HepG2 (cell line): ENCODE measurements at regions not wholly inside any gene's neighbourhood (a gene's known extent, or its start where the extent isn't known, plus 50 kb on each side); places are given as distances from the start of the nearest gene placed in this dataset.

ENCODE experiments used
- ATAC-seq: fragments of 200-7000 bp; cut with Tn5 transposase; 3 replicates; pipeline ENCODE4 v1.9.1; 2020; ENCODE audit warnings: mild to moderate bottlenecking, moderate library complexity
- BruUV-seq: library from RNA; stranded (reverse); fragments of 400-500 nt; replicated peaks from 2 replicates; lab custom pipeline; 2021; lab: Mats Ljungman, UMichigan
- CTCF ChIA-PET: fragments of 300-600 bp; formaldehyde crosslinking; extraction: SDS; loops from one replicate; lab custom pipeline; 2021; ENCODE audit warnings: low total read pairs, inconsistent platforms, low intra/inter-chr PET ratio; lab: Yijun Ruan, JAX
- POLR2A ChIA-PET: fragments of 350-600 bp; sonication (Branson Sonifier 250); formaldehyde crosslinking; loops from one replicate; lab custom pipeline; 2020; ENCODE audit warnings: antibody characterized with exemption, inconsistent platforms; lab: Yijun Ruan, JAX
- DNase-seq: peaks from one replicate; pipeline ENCODE4 v3.0.0-alpha.2; 2015; ENCODE audit warnings: low spot score
- FAIRE-seq: peaks from 3 replicates; lab custom pipeline; 2011; peaks lifted over from hg19 to GRCh38; lab: Jason Lieb, UNC
- H2AFZ ChIP-seq: one replicate; pipeline ENCODE4 v1.6.1; 2011; ENCODE audit warnings: low read length, inconsistent platforms
- H3K27ac ChIP-seq: fragments of 300-600 bp; 3 replicates; pipeline ENCODE4 v1.8.0; 2011; ENCODE audit warnings: mixed run types, mild to moderate bottlenecking, mixed read lengths, low read length, inconsistent platforms; ENCODE audit not compliant: insufficient read depth; ENCODE audit errors: extremely low read length
- H3K27me3 ChIP-seq, 2 experiments: fragments of 200-600 bp in 1 of 2; 2 replicates in 1 of 2; 3 replicates in 1 of 2; pipeline versions ENCODE4 v1.6.0 to v1.8.0; 2011; ENCODE audit warnings: low read length in 2 of 2, mild to moderate bottlenecking in 2 of 2, moderate library complexity in 2 of 2, inconsistent platforms in 1 of 2; ENCODE audit not compliant: insufficient read depth in 2 of 2, control insufficient read depth in 1 of 2
- H3K36me3 ChIP-seq, 2 experiments: fragments of 200-600 bp in 1 of 2; replicated peaks in 1 of 2; 2 replicates in 1 of 2; 3 replicates in 1 of 2; pipeline versions ENCODE4 v1.5.1 to v1.8.0; 2011; ENCODE audit warnings: low read length in 2 of 2, inconsistent platforms in 1 of 2; ENCODE audit not compliant: insufficient read depth in 2 of 2, control insufficient read depth in 1 of 2
- H3K4me1 ChIP-seq: 2 replicates; pipeline ENCODE4 v1.5.1; 2012; ENCODE audit warnings: low read length, inconsistent platforms; ENCODE audit not compliant: insufficient read depth
- H3K4me2 ChIP-seq: 2 replicates; pipeline ENCODE4 v1.6.0; 2011; ENCODE audit warnings: low read depth, low read length, inconsistent platforms
- H3K4me3 ChIP-seq, 3 experiments: fragments of 200-600 bp in 1 of 3; sonication (generic), shearing (Covaris generic) in 1 of 3; replicated peaks in 1 of 3; 2 replicates each; pipeline ENCODE4 v1.5.1; 2011 to 2016; ENCODE audit warnings: low read length in 3 of 3, inconsistent platforms in 2 of 3, low read depth in 2 of 3, mild to moderate bottlenecking in 2 of 3, control low read depth in 1 of 3, mixed read lengths in 1 of 3; ENCODE audit not compliant: insufficient read depth in 1 of 3
- H3K79me2 ChIP-seq: one replicate; pipeline ENCODE4 v1.6.1; 2011; ENCODE audit warnings: low read length, inconsistent platforms; ENCODE audit not compliant: insufficient read depth
- H3K9ac ChIP-seq: 2 replicates; pipeline ENCODE4 v1.6.0; 2011; ENCODE audit warnings: mild to moderate bottlenecking, low read depth, low read length, inconsistent platforms; ENCODE audit not compliant: insufficient read depth
- H3K9me3 ChIP-seq: 2 replicates; pipeline ENCODE4 v1.5.1; 2012; ENCODE audit warnings: mild to moderate bottlenecking, low read length
- H4K20me1 ChIP-seq: 2 replicates; pipeline ENCODE4 v1.6.0; 2011; ENCODE audit warnings: inconsistent platforms, mild to moderate bottlenecking, low read length, moderate library complexity; ENCODE audit not compliant: insufficient read depth
- CAMTA2 ChIP-seq: sonication (generic); formaldehyde crosslinking; IDR thresholded peaks from 2 replicates; pipeline ENCODE4 v1.4.0; 2020; ENCODE audit warnings: mild to moderate bottlenecking, missing genetic modification reagents, borderline replicate concordance
- FOSL1 ChIP-seq: sonication (generic); formaldehyde crosslinking; IDR thresholded peaks from 2 replicates; pipeline ENCODE4 v1.9.0; 2021; ENCODE audit warnings: missing genetic modification reagents, borderline replicate concordance
- NR2F1 ChIP-seq, 2 experiments: fragments of 450-650 bp in 1 of 2; formaldehyde crosslinking in 1 of 2; IDR thresholded peaks; 2 replicates each; pipeline versions ENCODE4 v1.5.0 to v1.6.1; 2016 to 2020; ENCODE audit warnings: mild to moderate bottlenecking in 1 of 2, missing compliant biosample characterization in 1 of 2, missing genetic modification reagents in 1 of 2, moderate library complexity in 1 of 2
- TEAD3 ChIP-seq: optimal IDR thresholded peaks from 2 replicates; pipeline ENCODE3; 2016; ENCODE audit warnings: borderline replicate concordance
- ZNF354B ChIP-seq: sonication (generic); formaldehyde crosslinking; IDR thresholded peaks from 2 replicates; pipeline ENCODE4 v1.8.0; 2022; ENCODE audit warnings: mild to moderate bottlenecking, missing genetic modification reagents
- ZNF567 ChIP-seq: sonication (generic); formaldehyde crosslinking; IDR thresholded peaks from 2 replicates; pipeline ENCODE4 v1.8.1; 2023; ENCODE audit warnings: mild to moderate bottlenecking, missing genetic modification reagents, borderline replicate concordance
- ZNF629 ChIP-seq: sonication (generic); formaldehyde crosslinking; conservative IDR thresholded peaks from 2 replicates; pipeline ENCODE4 v1.5.0; 2020; ENCODE audit warnings: missing genetic modification reagents
- ZNF839 ChIP-seq: sonication (generic); formaldehyde crosslinking; IDR thresholded peaks from 2 replicates; pipeline ENCODE4 v1.4.0; 2020; ENCODE audit warnings: missing genetic modification reagents, mild to moderate bottlenecking, borderline replicate concordance
- ZNF891 ChIP-seq: sonication (generic); formaldehyde crosslinking; IDR thresholded peaks from 2 replicates; pipeline ENCODE4 v1.5.0; 2020; ENCODE audit warnings: mild to moderate bottlenecking, missing genetic modification reagents
- WGBS: methylation state at CpG from one replicate; pipeline ENCODE4 v1.1.6; 2017; ENCODE audit warnings: low lambda C conversion rate; 5-methylcytosine and 5-hydroxymethylcytosine counted together
- in situ Hi-C: cut with HindIII; loops from 2 replicates; pipeline ENCODE4 v1.10.0; 2017; ENCODE audit warnings: low pct_unique_long_range_greater_than_20kb; ENCODE audit not compliant: extremely low pct_ligation_motif_present
- intact Hi-C: fragments of 100-400 bp; cut with micrococcal nuclease; formaldehyde crosslinking; loops from one replicate; pipeline ENCODE4 v1.10.0; 2022; ENCODE audit not compliant: unreplicated experiment
- TF ChIP-seq, protein P1 (sequence below): sonication (generic); formaldehyde crosslinking; IDR thresholded peaks from 2 replicates; pipeline ENCODE4 v1.4.0; 2020; ENCODE audit warnings: missing genetic modification reagents
- TF ChIP-seq, protein P2 (sequence below): sonication (generic); formaldehyde crosslinking; IDR thresholded peaks from 2 replicates; pipeline ENCODE4 v1.9.0; 2022; ENCODE audit warnings: missing genetic modification reagents, mild to moderate bottlenecking, borderline replicate concordance

DNA sequence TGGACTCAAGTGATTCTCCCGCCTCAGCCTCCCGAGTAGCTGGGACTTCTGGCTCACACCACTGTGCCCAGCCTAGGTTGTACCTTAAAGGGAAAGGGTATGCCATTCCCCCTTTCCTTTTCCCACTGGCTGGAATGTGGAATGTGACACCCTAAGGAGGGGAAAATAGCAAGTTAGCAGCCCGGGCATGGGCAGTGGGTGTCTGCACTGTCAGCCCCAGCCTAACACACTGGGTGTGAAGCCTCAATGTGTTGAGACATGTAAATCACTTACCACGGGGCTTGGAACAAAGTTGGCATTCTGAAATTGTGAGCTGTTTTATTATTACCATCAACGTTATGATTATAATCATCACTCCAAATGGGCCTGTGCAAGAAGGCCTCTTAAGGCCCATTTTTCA lies 80.8 kb upstream of the PTPN1 start:
- POLR2A ChIA-PET: interaction anchor here (1.3 to 1.6 kb wide), 3 partner anchors 13 to 40 kb away, joined by 3 to 4 read pairs (median 3); no protein-coding TSS in a partner anchor
- Histone ChIP-seq H3K27ac (no peak overlapping the region), H3K9ac (no peak overlapping the region)

More for the DNA sequence above, 80.8 kb upstream of the PTPN1 start:
- H3K27me3 ChIP-seq: no peaks in the 10 kb centered on the region; a peak in 1 of 5 replicates
- no peak overlapping the region for H3K4me2 ChIP-seq
- intact Hi-C loops: no loop called here
- 43% methylated on average over 5 of the region's 5 CpGs for WGBS
- H2AFZ ChIP-seq: no peak overlapping the region
- 0 out of 2 replicates have a peak, but pooled peaks have one; percentile 3 for TF ChIP-seq CAMTA2
- no peak for TF ChIP-seq ZNF839 (CRISPR knock-in tag)
- TF ChIP-seq TEAD3: peak; percentile 66
- 0 out of 2 replicates have a peak, but pooled peaks have one; percentile 37 for TF ChIP-seq ZNF629
- 0 out of 2 replicates have a peak, but pooled peaks have one; percentile 27 for TF ChIP-seq ZNF354B (CRISPR knock-in tag)
- TF ChIP-seq, protein P1, sequence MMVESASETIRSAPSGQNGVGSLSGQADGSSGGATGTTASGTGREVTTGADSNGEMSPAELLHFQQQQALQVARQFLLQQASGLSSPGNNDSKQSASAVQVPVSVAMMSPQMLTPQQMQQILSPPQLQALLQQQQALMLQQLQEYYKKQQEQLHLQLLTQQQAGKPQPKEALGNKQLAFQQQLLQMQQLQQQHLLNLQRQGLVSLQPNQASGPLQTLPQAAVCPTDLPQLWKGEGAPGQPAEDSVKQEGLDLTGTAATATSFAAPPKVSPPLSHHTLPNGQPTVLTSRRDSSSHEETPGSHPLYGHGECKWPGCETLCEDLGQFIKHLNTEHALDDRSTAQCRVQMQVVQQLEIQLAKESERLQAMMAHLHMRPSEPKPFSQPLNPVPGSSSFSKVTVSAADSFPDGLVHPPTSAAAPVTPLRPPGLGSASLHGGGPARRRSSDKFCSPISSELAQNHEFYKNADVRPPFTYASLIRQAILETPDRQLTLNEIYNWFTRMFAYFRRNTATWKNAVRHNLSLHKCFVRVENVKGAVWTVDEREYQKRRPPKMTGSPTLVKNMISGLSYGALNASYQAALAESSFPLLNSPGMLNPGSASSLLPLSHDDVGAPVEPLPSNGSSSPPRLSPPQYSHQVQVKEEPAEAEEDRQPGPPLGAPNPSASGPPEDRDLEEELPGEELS (CRISPR knock-in tag): no peak
- no peak for TF ChIP-seq ZNF891 (CRISPR knock-in tag)
- no peak for TF ChIP-seq NR2F1 (CRISPR knock-in tag; IDR thresholded peaks at IDR 0.05)
- TF ChIP-seq, protein P2, sequence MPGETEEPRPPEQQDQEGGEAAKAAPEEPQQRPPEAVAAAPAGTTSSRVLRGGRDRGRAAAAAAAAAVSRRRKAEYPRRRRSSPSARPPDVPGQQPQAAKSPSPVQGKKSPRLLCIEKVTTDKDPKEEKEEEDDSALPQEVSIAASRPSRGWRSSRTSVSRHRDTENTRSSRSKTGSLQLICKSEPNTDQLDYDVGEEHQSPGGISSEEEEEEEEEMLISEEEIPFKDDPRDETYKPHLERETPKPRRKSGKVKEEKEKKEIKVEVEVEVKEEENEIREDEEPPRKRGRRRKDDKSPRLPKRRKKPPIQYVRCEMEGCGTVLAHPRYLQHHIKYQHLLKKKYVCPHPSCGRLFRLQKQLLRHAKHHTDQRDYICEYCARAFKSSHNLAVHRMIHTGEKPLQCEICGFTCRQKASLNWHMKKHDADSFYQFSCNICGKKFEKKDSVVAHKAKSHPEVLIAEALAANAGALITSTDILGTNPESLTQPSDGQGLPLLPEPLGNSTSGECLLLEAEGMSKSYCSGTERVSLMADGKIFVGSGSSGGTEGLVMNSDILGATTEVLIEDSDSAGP (CRISPR knock-in tag): peak; percentile 34; the same call in 1 of the 2 replicates
- TF ChIP-seq FOSL1: peak; percentile 9; the same call in 1 of the 2 replicates
- TF ChIP-seq ZNF567: no peak
- CTCF ChIA-PET: no interaction called here
- no peak for DNase-seq
- peaks cover 84% of the 10 kb centered on the region for H3K4me1 ChIP-seq
- in situ Hi-C loops: no loop called here
- H3K36me3 ChIP-seq: no peaks in the 10 kb centered on the region
- H3K79me2 ChIP-seq: no peaks in the 10 kb centered on the region
- H3K4me3 ChIP-seq: no peak overlapping the region
- H3K9me3 ChIP-seq: no peaks in the 10 kb centered on the region
- BruUV-seq: no TSS peak
- no peak for FAIRE-seq
- H4K20me1 ChIP-seq: no peaks in the 10 kb centered on the region
- no peak for ATAC-seq
